GM18498 (cell line): ENCODE measurements at regions not wholly inside any gene's neighbourhood (a gene's known extent, or its start where the extent isn't known, plus 50 kb on each side); places are given as distances from the start of the nearest gene placed in this dataset.

Source experiments
- ATAC-seq: cut with Tn5 transposase; IDR thresholded peaks from one replicate; pipeline ENCODE4 v1.9.1; 2021; ENCODE audit warnings: mild to moderate bottlenecking, moderate library complexity; ENCODE audit not compliant: unreplicated experiment

DNA sequence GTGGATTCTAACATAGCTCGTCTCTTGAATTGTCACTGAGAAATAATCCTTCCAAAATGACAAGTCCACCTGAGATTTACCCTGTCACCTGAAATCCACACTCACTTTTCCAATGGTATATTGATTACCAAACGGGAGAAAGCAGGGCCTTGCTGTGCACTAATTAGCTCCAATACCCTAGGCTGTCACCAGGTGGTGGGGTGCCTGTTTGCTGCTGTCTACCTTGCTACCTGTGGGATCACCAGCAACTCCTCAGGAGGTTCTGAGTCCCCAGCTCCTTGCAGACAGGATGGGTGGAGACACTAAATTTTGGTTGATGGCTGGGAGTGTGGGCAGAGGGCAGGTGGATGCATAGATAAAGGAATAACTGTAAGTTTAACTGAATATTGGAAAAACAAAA, 237.2 kb upstream of the ZNF32 start:
- ATAC-seq = no peak

DNA sequence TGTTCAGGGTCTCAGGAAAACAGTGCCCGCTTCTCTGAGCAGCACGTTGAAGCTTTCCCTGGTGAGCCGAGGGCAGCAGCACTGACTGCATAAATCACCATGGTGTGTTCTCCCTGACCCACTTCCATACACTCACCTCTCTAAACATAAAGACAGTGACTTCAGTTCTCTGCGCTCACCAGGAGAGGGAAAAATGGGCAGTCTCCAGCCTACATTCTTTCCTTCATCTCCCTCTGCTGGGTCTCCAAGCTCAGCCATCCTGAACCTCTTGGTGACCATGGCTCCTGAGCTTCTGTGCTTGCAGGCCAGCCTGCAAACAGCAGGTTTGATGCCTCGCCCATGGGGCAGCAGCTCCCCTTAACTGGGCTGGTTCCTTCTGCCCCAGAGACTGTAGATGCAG, 236.6 kb upstream of the ZNF32 start:
- no peak for ATAC-seq

DNA sequence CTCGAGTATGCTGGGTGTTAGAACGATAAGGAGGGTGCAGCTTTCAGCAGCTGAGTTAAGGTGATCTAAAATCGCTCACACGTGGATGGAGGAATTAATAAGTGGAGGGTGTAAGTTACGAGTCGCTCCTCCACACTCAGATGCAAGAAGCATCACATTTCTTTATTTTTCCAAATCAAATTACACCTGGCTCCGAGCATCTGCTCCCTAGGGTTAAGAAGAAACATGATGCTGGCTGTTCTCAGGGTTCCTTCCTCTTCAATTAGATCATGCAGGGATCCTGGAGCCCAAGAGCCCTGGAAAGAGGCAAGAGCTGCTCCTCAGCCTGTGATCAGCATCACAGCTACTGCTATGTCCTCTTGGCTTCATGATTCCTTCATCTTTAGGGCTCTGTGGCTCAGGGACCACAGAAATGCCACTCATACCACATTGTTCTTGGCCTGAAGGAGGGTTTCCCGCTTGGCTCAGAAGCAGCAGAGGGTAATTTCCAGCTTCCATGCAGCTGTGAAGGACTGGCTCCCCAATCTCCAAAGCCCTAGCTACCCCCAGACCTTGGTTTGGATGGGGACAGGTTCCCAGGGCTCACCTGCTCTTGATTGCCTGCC, 235.9 kb upstream of the ZNF32 start:
- no peak for ATAC-seq

DNA sequence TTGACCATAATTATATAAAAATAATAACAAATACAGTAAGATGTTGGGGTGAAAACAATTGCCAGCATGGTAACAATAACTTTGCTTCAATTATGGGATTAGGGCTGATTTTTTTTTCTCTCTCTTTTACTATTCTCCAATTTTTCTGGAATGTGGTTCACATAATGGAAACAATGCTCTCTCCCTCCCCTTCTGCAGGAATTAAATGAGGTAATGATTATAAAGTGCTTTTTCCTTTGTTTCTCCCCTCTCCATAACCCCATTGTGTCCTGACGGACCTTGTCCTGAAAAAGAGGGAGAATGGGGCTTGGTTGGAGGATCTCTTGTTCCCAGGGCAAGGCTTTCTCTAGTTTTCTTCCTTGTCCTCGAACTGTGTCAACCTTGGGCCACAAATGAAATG, 234.0 kb upstream of the ZNF32 start:
- ATAC-seq = no peak

DNA sequence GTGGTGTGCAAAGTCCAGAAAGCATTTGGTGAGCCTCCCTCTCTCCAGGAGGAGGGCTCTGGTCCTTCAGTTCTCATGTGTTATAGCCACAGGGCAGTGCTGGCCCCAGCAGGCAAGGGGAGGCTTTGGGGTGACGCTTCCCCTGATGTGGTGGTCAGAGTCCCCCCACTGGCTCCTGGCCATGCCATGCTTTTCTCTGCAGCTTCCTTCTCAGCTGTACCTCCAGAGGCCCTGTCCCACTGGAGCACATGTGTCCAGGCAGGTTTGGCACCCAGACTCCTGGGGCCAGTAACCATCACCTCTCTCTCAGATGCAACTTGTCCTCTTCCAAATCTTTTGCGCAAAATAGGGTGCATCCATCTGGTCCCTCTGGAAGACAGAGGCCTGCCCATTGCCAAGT, 233.0 kb upstream of the ZNF32 start:
- no peak for ATAC-seq

DNA sequence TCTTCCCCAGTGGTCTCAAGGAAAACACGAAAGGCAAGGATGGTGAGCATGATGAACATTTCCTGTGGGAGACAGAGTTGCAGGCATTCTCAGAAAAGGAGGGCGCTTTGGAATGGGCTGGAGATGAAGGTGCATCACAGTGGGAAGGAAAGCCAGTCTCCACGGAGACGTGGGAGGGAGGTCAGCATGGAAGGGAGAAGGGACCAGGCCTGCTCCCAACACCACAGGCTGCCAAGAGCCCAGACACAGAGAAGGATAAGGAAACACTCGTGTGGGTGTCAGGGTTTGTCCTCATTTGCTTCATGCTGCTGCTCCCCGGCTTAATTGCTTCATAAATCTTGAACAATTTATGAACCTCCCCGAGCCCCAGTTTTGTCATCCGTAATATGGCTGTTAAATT, 231.5 kb upstream of the ZNF32 start:
- no peak for ATAC-seq

DNA sequence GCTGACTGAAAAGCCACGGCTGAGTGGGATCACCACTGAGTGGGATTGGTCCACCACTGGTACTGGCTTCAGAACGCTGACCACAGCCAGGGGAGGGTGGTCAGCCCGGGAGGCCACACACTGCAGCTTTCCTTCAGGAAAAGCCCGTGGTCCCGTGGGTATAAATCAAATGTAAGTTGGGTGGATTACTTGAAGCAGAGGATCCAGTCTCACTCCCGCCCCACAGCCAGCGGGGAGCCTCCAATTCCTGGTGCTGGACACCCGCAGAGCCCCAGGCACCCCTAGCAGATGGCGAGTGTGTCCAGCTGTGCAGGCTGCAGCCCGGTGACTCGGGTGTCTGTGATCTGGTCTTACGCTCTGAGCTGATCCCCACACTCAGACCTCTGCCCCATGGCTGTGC, 231.1 kb upstream of the ZNF32 start:
- ATAC-seq = no peak

DNA sequence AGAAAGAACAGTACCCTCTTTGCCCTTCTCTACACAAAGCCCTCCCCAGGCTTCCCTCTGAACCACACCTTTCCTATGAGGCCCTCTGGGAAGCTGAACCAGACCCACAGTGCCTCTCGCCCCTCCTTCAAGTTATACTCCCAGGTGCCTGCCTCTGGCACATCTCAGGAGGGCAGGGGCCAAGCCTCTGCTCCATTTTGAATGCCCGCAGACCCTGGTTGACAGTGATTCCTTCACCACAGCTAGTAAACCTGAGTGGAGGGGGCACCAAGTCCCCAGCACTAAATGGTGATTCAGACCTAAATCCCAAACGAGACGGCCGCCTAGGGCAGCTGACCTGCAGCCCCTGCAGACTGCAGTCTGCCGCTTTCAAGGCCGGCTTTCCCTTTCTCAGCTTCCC, 230.5 kb upstream of the ZNF32 start:
- ATAC-seq = no peak

DNA sequence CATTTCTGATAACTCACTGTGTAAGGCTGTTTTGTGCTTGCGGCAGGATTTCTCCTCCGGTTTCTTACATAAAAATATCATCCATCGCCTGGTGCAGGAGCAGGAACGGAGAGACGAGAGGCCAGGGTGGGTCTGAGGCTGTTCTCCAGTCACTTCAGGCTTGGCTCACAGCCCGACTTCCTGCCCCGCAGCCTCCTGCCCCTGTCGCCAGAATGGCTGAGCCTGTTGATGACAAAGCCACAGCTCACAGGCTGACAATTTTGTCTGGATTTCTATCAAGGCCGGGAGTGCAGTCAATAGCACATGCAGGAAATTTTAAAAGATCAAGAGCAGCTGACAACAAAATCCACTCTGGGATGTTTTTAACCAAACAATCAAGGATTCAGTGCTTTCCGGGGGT, 229.7 kb upstream of the ZNF32 start:
- ATAC-seq = no peak

DNA sequence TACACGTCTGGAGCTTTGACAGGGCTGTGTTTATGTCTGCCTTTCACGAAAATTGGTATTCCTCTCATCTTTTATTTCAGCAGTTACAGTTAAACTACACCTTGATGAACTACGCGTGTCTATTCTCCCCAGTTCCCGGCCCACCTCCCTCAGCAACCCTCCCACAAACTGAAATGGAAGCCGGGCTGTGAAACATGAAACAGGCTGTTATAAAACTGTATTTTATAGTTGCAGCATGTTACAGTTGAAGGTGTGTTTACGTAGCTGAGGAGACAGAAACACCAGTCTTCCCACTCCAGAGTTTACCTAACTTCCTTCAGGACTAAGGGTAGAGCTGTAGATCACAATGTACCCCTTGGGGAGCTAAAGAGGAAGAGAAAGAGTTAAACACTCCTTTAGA, 228.3 kb upstream of the ZNF32 start:
- ATAC-seq = no peak

DNA sequence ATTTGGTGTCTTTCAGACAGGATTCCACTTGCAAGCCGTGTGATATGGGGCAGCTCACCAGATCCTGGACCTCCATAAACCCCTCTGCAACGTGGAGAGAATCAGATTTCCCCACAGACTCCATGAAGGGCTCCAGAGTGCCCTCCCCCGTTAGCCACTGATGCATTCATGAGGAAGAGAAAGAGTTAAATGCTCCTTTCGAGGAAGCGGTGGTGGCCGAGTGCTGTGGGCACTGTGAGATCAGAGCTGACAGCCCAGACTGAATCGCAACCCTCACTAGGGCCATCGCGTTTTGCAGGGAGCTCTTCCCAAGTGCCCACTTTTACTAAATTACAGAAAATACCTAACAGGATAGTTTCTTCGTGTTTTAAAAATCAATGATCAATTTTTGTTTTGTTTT, 226.3 kb upstream of the ZNF32 start:
- no peak for ATAC-seq

DNA sequence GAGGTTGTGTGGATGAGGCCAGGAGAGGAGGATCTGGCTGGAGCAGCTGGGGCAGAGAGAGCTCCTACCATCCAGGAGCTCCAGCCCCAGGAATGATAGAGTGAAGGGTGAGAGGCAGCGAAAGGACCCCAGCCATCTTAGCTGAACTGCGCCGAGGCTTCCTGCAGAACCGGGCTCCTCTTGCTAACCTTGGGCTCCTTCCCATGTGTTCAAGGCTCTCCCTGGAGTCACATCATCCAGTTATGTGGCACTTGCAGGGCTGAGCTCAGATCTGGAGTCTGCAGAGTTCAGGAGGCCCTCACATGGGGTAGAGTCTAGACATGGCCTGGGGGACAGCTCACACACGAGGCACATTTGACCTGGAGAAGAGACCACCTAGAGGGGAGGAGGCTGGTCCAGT, 225.0 kb upstream of the ZNF32 start:
- no peak for ATAC-seq

DNA sequence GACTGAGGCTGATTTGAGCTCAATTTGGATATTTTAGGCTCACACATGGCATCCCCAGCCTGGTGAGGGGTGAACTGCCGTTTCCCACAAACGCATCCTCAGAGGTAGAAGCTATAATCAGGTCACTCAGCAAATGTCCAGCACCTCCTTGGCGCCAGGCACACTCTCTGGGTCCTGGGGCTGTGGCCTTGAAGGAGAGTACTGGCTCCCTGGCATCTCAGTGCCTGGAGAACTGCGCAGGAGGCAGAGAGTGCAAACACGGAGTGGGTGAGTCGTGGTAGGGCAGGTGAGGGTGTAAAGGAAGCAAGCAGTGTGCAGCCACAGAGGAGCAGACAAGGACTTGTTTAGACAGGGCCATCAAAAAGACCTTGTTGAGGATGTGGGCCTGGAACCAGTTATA, 224.0 kb upstream of the ZNF32 start:
- no peak for ATAC-seq

DNA sequence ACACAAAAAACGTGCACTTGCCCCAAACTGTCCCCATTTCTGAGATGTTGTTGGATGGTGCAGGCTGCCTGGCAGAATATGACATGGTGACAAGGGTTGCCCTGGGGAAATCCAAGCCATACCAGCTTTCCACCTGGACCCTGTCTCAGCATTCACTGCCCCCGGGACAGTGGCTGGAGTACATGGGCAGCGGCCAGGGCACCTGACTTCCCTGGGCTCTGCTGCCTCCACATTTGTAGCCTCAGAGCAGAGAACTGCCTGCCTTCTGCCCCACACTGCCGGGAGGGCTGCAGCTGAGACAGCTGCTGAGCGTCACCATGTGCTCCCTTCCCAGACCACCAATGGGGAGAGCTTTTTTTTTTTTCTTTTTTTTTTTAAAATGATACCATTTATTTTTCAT, 222.9 kb upstream of the ZNF32 start:
- ATAC-seq = no peak

DNA sequence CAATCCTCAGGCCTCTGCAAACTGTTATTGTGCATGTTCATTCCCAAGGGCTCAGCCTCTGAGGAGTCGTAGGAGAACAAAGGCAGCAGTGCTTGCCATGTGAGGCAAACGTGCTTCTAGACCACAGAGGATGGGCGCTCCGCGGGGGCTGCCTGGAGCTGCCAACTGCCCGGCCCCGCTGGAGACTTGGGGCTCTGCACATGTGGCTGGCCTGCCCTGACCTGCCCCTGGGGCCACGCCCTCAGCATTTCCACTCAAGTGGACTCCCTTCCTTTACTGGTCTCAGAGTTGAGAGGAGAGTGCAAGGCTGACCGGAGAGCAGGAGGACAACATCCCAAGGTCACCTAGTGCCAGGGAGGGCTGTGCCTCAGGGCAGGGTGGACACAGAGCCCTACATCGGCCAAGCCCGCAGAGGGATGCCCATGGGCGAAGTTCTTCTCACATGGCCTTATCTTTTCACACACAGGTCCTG, 222.3 kb upstream of the ZNF32 start:
- ATAC-seq = no peak

DNA sequence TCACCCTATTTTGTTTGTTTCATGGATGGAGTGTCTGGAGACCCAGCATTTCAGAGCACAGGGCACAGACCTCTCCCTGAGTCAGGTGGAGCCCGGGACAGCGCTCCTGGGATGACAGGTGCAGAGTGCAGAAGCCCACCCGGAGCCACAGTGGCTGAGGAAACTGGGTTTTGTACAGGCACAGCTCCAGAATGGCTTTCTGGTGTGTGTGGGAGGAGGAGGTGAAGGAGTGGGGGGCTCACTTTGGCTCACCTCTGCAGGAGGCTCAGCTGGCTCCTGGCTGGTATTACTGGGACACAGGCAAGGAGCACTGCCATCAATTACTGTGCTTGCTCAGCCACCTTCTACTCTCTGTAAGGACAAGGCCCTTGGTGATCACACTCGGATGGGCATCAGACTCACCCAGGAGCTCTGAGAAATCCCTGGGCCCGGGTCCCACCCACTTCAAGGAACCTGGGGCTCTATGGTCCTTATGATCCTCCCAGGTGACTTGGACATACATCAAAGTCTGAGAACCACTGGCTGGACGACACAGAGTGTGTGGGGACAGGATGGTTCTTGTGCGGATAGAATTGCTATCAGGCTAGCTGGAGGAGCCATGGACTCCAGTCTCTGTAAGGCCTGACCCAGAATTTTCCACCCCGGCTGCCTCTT, 221.1 kb upstream of the ZNF32 start:
- ATAC-seq = no peak

DNA sequence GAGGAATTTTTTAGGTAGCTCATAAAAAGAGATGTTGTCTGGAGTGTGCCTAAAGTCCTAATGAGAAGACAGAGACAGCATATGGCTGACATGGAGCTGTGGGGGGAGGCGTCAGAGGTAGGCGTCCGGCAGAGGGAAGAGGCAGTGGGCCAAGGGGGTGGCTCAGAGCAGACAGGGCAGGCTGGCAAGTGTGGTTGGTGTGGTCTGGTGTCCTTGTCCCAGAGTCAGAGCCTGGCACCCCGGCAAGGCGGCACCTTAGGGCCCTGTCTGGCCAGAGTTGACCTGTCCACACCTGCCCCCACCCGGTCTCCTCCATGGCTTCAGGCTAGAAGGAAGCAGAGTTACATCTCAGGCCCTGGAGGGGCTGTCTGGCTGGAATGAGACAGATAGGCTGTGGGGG, 220.3 kb upstream of the ZNF32 start:
- no peak for ATAC-seq

DNA sequence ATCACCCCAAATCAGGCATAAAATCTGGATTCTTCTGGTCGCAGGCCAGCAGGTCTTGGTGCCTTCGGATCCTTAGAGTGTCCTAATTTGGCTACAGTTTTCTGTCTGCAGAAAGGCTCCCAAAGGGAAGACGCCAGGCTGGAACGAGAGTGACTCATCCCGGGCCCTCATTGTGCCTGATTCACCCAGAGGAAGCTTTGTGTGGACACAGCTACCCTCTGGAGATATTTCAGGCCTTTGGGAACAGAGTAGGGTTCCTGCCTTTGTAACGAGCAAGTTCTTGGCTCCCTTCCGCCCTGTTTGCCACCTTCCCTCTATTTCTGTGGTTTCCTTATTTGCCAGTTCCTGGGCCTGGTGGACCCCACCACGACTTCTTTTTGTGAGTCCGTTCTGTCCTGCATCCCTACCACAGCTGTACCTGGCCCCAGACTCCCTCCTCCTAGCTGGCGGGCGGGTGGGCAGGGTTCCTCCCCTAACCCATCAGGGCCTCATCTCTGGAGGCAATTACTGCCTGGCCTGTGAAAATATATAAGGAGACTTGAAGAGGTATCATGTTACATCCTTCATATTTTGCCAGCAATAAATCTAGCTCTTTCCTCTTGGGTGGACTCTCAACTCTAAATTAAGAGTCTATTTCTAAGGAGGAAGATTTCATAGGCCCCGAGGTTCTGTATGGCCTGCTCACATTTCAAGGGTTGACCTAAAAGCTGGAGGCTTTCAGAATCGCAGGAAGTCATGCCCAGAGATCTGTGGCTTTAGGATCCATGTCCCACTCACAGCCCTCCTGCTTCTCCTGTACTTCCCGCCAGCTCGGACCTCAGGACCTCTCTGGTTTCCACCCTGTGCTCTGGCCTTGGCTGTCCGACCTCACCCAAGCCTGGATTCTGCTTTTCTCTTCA, 219.2 kb upstream of the ZNF32 start:
- no peak for ATAC-seq

DNA sequence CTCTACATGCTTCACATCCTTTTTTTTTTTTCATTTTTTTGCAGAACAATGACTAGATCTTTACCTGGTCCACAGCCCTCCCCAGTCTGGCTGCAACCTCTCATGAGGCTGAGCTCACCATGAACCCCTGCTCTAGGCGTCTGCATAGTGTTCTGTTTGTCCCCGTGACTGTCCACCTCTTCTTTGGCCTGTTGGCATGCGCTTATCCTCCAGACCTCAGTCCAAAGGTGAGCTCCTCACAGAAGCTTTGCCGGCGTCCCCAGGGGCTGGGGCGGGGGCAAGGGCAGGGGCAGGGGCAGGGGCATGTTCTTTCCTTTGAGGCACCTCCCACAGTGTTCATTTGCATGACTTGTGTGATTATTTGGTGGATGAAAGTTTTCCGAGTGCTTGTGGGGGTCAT, 218.4 kb upstream of the ZNF32 start:
- no peak for ATAC-seq

DNA sequence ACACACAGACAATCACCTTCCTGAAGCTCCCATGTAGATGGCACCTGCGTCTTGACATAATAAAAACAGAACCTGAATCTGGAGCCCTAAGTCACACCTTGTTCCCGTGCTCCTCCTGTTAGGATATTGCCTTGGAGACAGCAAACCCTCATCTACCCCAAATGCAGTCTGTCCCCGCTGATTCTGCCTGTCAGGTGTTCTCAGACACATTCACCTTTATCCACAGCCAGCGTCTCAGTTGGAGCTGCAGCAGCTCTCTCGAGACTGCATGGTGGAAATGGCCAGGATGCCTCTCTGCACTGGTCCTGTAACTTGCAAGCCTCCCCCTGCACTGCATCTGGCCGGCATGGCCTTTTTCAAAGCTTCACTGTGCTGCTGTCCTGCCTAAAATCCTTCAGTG, 218.0 kb upstream of the ZNF32 start:
- no peak for ATAC-seq

DNA sequence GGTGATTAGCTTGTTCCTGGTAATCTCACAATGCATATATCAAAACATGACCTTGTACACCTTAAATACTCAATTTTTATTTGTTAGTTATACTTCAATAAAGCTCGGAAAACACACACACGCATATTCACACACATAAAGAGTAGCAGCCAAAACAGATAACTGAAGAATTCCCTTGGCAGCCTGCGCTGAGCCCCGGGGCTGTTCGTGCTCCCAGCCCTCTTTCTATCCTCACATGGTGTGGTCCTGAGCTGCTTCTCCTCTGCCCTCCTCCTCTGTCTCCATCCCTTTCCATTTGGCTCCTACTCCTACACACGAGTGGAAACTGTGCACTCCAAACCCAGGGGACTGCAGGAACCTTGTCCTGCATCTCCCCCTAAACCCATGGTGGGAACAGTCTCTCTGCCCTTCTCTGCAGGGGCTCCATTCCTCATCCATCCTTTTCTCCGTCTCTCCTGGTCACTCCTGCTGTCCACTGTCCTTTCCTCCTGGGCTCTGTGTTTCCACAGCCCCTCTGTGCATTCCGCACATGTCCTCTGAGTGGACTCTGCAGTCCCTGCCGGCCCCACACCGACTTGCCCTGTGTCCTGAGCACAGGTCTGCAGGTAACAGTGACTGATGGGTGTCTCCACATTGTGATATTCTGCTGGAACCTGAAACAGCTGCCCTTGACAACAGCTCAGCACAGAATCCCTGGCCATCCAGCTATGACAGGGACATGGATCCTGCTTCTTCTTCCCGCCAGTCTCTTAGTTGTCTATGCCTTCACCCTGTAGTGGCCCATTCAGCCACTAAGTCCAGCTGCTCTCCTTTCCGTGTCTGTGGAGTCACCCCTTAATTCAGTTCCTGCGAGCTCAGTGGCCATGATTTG, 216.8 kb upstream of the ZNF32 start:
- ATAC-seq = no peak
